CD14-positive monocyte (primary cell): ENCODE measurements at regions not wholly inside any gene's neighbourhood (a gene's known extent, or its start where the extent isn't known, plus 50 kb on each side); places are given as distances from the start of the nearest gene placed in this dataset.

Experiments
- DNase-seq, 3 donors: peaks; one replicate each; pipeline ENCODE4 v3.0.0-alpha.2; 2011 to 2022
- H2AFZ ChIP-seq: 2 replicates; pipeline ENCODE4 v1.6.0; 2012; ENCODE audit warnings: mild to moderate bottlenecking, low read depth, low read length, inconsistent platforms; ENCODE audit not compliant: insufficient read depth, poor library complexity, severe bottlenecking
- H3K27ac ChIP-seq, 2 donors: 1 replicate in 1 of 2; 2 replicates in 1 of 2; pipeline ENCODE4 v1.5.1; 2012 to 2013; ENCODE audit warnings: low read length in 2 of 2, control low read depth in 1 of 2, inconsistent platforms in 1 of 2, low read depth in 1 of 2, mild to moderate bottlenecking in 1 of 2
- H3K27me3 ChIP-seq, 2 donors: one replicate each; pipeline versions ENCODE4 v1.6.0 to v1.6.1; 2011 to 2013; ENCODE audit warnings: low read length in 2 of 2; ENCODE audit not compliant: control insufficient read depth in 2 of 2, insufficient read depth in 2 of 2
- H3K36me3 ChIP-seq, 2 donors: replicated peaks in 1 of 2; 1 replicate in 1 of 2; 2 replicates in 1 of 2; pipeline versions ENCODE4 v1.5.1 to v1.6.1; 2012 to 2013; ENCODE audit warnings: low read length in 2 of 2, control low read depth in 1 of 2, inconsistent platforms in 1 of 2, mild to moderate bottlenecking in 1 of 2; ENCODE audit not compliant: insufficient read depth in 2 of 2, control insufficient read depth in 1 of 2
- H3K4me1 ChIP-seq, 2 donors: 1 replicate in 1 of 2; 2 replicates in 1 of 2; pipeline versions ENCODE4 v1.5.1 to v1.6.1; 2012 to 2013; ENCODE audit warnings: low read length in 2 of 2, control low read depth in 1 of 2, inconsistent platforms in 1 of 2, mild to moderate bottlenecking in 1 of 2, moderate library complexity in 1 of 2; ENCODE audit not compliant: insufficient read depth in 2 of 2, control insufficient read depth in 1 of 2
- H3K4me2 ChIP-seq: replicated peaks from 2 replicates; pipeline ENCODE3; 2012; ENCODE audit warnings: low read length, moderate library complexity, mild to moderate bottlenecking; ENCODE audit not compliant: poor library complexity, severe bottlenecking; ENCODE audit errors: extremely low read depth
- H3K4me3 ChIP-seq, 3 experiments: fragments of 200-600 bp in 1 of 3; sonication (generic) in 1 of 3; replicated peaks in 1 of 3; 1 replicate in 2 of 3; 2 replicates in 1 of 3; pipeline ENCODE4 v1.5.1; 2011 to 2013; ENCODE audit warnings: low read length in 3 of 3, mild to moderate bottlenecking in 3 of 3, control low read depth in 2 of 3, low read depth in 2 of 3, inconsistent platforms in 1 of 3, moderate library complexity in 1 of 3
- H3K79me2 ChIP-seq: 2 replicates; pipeline ENCODE4 v1.6.0; 2012; ENCODE audit warnings: mild to moderate bottlenecking, control low read depth, inconsistent platforms, low read length, moderate library complexity; ENCODE audit not compliant: insufficient read depth
- H3K9ac ChIP-seq: 2 replicates; pipeline ENCODE4 v1.6.0; 2017; ENCODE audit warnings: low read length, mild to moderate bottlenecking; ENCODE audit not compliant: insufficient read depth, poor library complexity, severe bottlenecking
- H3K9me3 ChIP-seq, 2 donors: replicated peaks in 1 of 2; 1 replicate in 1 of 2; 2 replicates in 1 of 2; pipeline versions ENCODE4 v1.5.1 to v1.6.1; 2012 to 2013; ENCODE audit warnings: low read length in 2 of 2, control low read depth in 1 of 2; ENCODE audit not compliant: control insufficient read depth in 1 of 2, insufficient read depth in 1 of 2
- H4K20me1 ChIP-seq: 2 replicates; pipeline ENCODE4 v1.6.0; 2012; ENCODE audit warnings: mild to moderate bottlenecking, low read length, control low read depth, moderate library complexity; ENCODE audit not compliant: insufficient read depth
- H3K27ac Mint-ChIP-seq, 7 donors: one replicate each; pipeline ENCODE4 v1.8.0; 2020; ENCODE audit warnings: mild to moderate bottlenecking in 7 of 7, mixed read lengths in 7 of 7, moderate library complexity in 6 of 7, inconsistent platforms in 2 of 7
- H3K27me3 Mint-ChIP-seq, 3 donors: one replicate each; pipeline ENCODE4 v1.8.0; 2021 to 2022; ENCODE audit warnings: low read depth in 3 of 3, mild to moderate bottlenecking in 3 of 3, mixed read lengths in 3 of 3, moderate library complexity in 3 of 3, inconsistent platforms in 1 of 3
- H3K36me3 Mint-ChIP-seq, 2 donors: one replicate each; pipeline ENCODE4 v1.8.0; 2020; ENCODE audit warnings: mixed read lengths in 2 of 2, inconsistent platforms in 1 of 2, mild to moderate bottlenecking in 1 of 2
- H3K4me1 Mint-ChIP-seq: one replicate; pipeline ENCODE4 v1.8.0; 2020; ENCODE audit warnings: mild to moderate bottlenecking, mixed read lengths
- H3K4me3 Mint-ChIP-seq, 2 donors: one replicate each; pipeline ENCODE4 v1.8.0; 2020; ENCODE audit warnings: mild to moderate bottlenecking in 2 of 2, mixed read lengths in 2 of 2, moderate library complexity in 1 of 2
- H3K9me3 Mint-ChIP-seq, 7 donors: one replicate each; pipeline ENCODE4 v1.8.0; 2020 to 2022; ENCODE audit warnings: mixed read lengths in 7 of 7, mild to moderate bottlenecking in 6 of 7, moderate library complexity in 6 of 7, inconsistent platforms in 2 of 7
- CTCF ChIP-seq: fragments of 200-600 bp; IDR thresholded peaks from one replicate; pipeline ENCODE4 v1.8.0; 2022; ENCODE audit warnings: antibody characterized with exemption, mild to moderate bottlenecking
- WGBS: methylation state at CpG from one replicate; pipeline ENCODE4 v1.1.5; 2013; ENCODE audit warnings: missing lambda C conversion rate; ENCODE audit not compliant: insufficient coverage; 5-methylcytosine and 5-hydroxymethylcytosine counted together
- intact Hi-C, 2 donors: fragments of 100-400 bp; cut with micrococcal nuclease; formaldehyde crosslinking; loops; one replicate each; pipeline versions ENCODE4 v1.15.0 to v1.15.1; 2023

DNA sequence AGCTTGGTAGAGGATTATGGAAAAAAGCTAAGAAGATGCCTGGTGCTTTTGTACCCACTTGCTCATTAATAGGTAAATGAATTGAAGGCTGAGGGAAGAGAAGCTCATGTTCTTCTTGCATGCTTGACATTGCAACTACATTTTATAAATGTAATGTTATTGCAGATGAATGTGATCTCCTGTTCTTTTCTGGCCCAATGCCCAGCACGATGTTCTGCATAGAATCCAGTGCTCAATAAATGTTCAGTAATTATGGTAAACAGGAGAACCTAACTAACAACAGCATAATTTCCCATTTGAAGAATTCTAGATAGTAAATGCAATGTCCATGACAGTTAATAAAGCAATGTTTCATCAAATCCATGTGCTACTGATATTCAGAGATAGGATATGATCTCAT lies 638.2 kb upstream of the SOX9 start:
- Mint-ChIP-seq H3K27ac (no peak overlapping the region), H3K36me3 (no peaks in the 10 kb centered on the region), H3K9me3 (peaks cover 0 to 3% (median 0%) of the 10 kb centered on the region in 7 donors), H3K4me3 (no peak overlapping the region), H3K27me3 (peaks cover 0 to 2% (median 2%) of the 10 kb centered on the region in 3 donors), H3K4me1 (no peaks in the 10 kb centered on the region)
- Histone ChIP-seq H3K27me3 (no peaks in the 10 kb centered on the region), H3K36me3 (no peaks in the 10 kb centered on the region), H3K9me3 (no peaks in the 10 kb centered on the region), H3K4me2 (no peak overlapping the region), H3K79me2 (no peaks in the 10 kb centered on the region), H3K4me3 (no peak overlapping the region), H3K4me1 (no peaks in the 10 kb centered on the region), H3K27ac (no peak overlapping the region), H3K9ac (no peak overlapping the region), H4K20me1 (no peaks in the 10 kb centered on the region), H2AFZ (no peak overlapping the region)
- no CpG with 5 or more reads among the region's 1 CpG for WGBS
- TF ChIP-seq CTCF: no peak
- DNase-seq: no peak
- intact Hi-C loops: no loop called here

- no peak for TF ChIP-seq CTCF
- WGBS: 100% methylated on average over 1 of the region's 1 CpG
- Mint-ChIP-seq H3K36me3 (no peaks in the 10 kb centered on the region), H3K27ac (no peak overlapping the region), H3K27me3 (peaks cover 0 to 2% (median 2%) of the 10 kb centered on the region in 3 donors), H3K9me3 (peaks cover 0 to 3% (median 0%) of the 10 kb centered on the region in 7 donors), H3K4me1 (no peaks in the 10 kb centered on the region), H3K4me3 (no peak overlapping the region)
- Histone ChIP-seq H3K27ac (no peak overlapping the region), H3K27me3 (no peaks in the 10 kb centered on the region), H3K4me1 (no peaks in the 10 kb centered on the region), H4K20me1 (no peaks in the 10 kb centered on the region), H3K9ac (no peak overlapping the region), H3K79me2 (no peaks in the 10 kb centered on the region), H3K9me3 (no peaks in the 10 kb centered on the region), H3K4me2 (no peak overlapping the region), H3K4me3 (no peak overlapping the region), H2AFZ (no peak overlapping the region), H3K36me3 (no peaks in the 10 kb centered on the region)
- intact Hi-C loops: no loop called here
- no peak for DNase-seq
Observed at GRCh38 chr17:71484546-71484945, 636.3 kb upstream of the SOX9 start.
